ENCODE measurements at regions not wholly inside any gene's neighbourhood (a gene's known extent, or its start where the extent isn't known, plus 50 kb on each side); places are given as distances from the start of the nearest gene placed in this dataset.

DNA sequence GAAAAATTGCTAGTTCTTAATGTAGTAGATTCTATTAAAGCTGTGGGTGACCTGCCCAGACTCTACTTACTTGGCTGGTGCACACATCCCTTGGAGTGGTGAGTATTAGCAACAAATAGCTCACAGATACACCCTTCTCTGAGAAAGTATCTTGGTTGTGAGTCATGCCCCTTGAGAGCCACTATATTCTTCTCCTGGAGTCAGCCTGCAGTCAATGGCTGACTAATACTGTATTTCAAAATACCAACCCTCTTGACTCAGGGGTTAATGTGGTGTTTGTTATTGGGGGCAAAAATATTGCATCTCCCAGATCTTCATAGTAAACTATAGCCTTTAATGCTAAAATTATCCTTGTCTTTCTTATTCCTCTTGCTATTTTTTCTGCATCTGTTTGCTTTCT, 354.9 kb downstream of the BMPER start:
- ATAC-seq, result peak; percentile 48
- intact Hi-C loops (cut with DNase I), result no loop called here
- no peak for DNase-seq (ENCODE audit: missing footprints)

DNA sequence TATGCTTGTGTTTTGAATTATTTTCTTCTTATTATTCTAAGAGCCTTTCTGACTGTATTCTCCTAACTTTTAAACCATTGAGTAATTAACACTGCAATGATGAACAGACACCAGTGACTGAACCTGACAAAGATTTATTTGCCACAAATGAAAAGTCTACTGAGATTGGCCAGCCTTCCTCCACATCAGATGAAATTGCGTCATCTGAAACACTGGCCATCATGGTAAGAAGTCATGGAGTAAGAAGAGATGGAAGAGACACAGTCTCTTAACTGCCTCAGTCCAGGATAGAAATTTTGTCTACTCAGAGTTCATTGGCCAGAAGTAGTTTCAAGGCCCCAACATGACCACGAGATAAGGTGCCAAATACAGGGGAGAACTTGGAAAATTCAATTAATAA, 357.8 kb downstream of the BMPER start:
- no peak for DNase-seq (ENCODE audit: missing footprints)
- intact Hi-C loops (cut with DNase I), result no loop called here
- ATAC-seq, result no peak

DNA sequence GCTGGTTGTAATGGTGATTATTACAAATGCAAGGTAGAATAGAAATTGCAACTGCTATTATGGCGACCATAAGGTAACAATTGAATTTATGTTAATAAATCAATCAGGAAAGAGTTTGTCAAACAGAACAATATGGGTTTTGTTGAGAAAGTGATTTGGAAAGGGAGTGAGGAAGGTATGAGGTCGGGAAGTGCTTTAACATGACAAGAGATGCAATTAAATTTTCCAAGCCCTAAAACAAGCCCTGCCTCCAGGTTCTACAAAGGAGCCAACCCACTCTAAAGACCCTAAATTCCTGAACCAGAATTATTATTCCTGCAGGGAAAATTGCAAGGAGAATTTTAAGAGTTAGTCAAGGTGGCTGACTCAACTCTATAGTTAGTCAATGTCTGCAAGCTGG, 363.7 kb downstream of the BMPER start:
- DNase-seq (ENCODE audit: missing footprints), result no peak
- ATAC-seq, result no peak
- intact Hi-C loops (cut with DNase I), result no loop called here

DNA sequence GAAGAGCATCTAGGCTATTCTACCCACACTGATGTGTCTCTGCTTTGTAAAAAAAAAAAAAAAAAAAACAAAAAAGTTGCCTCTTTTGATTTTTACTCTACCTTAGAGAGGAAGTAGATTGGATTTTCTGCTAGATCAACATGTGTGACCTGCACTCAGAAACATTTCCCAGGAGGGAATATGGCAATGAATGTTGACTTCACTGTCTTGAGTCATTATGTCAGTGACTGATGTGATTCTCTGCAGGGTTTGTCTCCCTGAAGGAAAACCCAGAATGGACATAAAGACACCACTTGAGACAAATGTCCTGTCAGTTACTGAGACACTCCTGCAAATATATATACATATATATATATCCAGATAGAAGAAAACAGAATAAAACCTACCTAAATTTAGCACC, 370.3 kb downstream of the BMPER start:
- ATAC-seq (no peak), DNase-seq (ENCODE audit: missing footprints) (no peak)
- intact Hi-C loops (cut with DNase I), result no loop called here

DNA sequence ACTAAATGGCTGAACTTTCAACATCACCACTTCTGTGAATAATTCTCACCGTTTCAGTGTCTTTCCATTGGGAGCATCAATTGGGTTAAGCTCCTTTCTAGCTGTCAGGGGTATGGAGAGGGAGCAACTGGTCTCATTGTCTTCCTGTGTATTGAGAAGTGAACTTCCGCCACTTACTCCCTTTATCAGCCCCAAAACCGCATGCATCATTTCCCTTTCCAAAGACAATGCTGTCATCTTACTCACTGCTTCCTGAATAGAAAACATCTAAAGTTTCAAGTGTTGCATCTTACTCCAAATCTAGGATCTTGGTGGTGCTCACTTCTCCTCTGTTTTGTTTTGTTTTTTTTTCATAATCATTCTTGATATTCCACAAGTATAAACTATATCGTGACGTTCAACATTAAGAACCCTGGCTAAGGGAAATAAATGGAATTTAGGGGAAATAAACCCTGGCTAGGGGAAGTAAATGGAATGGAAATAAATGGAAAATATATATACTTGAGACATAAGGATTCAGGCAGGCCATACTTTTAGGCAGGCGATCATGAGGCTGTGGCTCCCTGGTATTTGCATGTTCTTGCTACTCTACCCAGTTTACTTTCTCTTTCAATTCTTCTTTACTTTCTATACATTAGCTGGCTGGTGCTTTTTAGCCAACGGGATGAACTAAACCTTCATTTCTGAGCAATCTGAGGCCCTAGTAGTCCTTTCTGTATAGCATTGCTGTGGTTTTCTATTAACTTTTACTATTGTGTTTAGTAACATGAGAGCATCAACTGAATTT, 371.9 kb downstream of the BMPER start:
- no peak for DNase-seq (ENCODE audit: missing footprints)
- intact Hi-C loops (cut with DNase I), result no loop called here
- no peak for ATAC-seq

DNA sequence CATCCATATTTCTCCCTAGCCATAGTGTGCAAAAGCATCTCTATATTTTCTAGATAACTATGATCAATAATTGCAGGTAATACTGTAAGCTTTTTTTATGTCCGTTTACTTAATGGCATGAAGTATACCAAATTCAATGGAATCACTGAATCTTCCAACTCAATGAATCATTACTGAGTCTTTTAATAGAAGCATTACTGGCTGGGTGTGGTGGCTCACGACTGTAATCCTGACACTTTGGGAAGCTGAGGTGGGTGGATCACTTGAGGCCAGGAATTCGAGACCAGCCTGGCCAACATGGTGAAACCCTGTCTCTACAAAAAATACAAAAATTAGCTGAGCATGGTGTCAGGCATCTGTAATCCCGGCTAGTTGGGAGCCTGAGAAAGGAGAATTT, 372.5 kb downstream of the BMPER start:
- no peak for ATAC-seq
- intact Hi-C loops (cut with DNase I), result no loop called here
- DNase-seq (ENCODE audit: missing footprints), result no peak

DNA sequence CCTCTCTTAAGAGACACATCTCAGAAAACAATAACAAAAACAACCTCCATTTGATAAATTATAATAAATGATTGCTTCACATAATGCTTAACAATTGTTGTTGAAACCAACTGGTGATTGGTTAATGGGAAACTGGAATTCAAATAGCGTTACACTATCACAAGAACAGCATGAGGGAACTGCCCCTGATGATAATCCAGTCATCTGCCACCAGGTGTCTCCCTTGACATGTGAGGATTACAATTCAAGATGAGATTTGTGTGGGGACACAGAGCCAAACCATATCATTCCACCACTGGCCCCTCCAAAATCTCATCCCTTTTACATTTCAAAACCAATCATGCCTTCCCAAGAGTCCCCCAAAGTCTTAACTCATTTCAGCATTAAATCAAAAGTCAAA, 375.9 kb downstream of the BMPER start:
- intact Hi-C loops (cut with DNase I), result no loop called here
- ATAC-seq, result no peak
- no peak for DNase-seq (ENCODE audit: missing footprints)

DNA sequence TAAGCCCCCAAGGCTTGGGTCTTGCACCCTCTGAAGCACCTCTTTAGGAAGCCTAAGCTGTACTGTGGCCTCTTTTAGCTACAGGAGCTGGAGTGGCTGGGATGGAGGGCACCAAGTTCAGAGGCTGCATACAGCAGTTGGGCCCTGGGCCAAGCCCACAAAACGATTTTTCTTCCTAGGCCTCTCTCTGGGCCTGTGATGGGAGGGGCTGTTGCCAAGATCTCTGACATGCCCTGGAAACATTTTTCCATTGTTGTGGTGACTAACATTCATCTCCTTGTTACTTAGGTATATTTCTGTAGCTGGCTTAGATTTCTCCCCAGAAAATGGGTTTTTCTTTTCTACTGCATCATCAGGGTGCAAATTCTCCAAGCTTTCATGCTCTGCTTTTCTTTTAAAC, 375.7 kb upstream of the NPSR1 start:
- DNase-seq (ENCODE audit: missing footprints), result no peak
- intact Hi-C loops (cut with DNase I), result no loop called here
- ATAC-seq, result no peak

DNA sequence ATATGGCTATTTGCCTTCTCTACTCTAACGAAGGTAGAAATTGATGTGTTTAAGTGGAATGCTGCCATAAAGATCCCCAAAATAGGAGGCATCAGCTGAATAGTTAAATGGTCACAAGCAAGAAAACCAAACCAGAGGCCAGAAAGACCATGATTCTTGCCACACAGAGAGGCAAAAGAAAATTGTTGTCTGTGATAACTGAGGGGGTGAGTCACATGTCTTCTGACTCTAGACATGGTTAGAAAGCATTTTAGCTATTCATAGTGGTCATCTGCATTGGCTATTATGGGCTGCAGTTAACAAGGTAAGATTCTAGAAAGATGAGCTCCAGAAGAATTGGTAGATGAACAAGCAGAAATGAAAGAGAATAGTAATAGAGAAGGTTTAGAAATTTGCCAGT, 361.4 kb upstream of the NPSR1 start:
- ATAC-seq (no peak), DNase-seq (ENCODE audit: missing footprints) (no peak)
- intact Hi-C loops (cut with DNase I), result no loop called here

DNA sequence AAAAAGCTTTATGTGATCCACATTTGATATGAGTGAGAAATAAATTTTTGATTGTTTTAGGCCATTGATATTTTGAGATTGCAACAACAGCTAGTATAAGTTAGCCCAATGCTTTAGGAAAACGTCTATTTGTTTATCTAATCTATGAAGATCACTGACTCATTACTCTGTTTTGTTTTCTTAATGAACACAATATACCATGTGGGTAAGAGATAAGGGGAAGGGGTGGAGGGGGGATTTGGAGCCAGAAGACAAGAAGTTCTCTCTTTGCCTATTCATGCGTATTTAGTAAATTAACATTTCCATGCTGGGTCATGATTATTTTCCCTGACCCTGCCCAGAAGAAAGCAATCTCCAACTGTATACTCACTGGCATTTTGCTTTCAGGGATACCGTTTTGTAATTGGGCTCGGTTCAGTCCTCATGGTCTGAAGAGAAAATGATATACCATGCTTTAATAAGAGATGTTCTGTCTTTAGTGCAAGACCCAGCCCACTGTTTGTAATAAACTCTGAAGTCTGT, 359.5 kb upstream of the NPSR1 start:
- intact Hi-C loops (cut with DNase I), result no loop called here
- ATAC-seq (no peak), DNase-seq (ENCODE audit: missing footprints) (no peak)

DNA sequence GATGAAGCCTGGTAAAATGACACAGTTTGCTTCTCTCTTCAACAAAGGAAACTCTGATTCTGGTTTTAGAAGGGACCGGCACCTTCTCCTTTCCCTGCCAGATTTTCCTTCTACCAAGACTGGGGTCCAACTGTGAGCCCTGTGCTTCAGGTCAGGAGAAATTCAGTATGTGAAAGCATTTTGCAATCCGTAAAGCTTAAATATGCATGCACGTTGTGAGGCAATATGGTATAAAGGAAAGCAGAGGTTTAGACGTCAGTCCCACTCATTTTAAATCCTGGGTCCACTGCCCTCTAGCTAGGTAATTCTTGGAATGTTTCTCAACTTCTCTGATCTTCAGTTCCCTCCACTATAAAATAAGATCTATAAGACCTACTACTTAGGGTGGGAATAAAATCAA, 359.0 kb upstream of the NPSR1 start:
- no peak for DNase-seq (ENCODE audit: missing footprints)
- no peak for ATAC-seq
- intact Hi-C loops (cut with DNase I), result no loop called here

DNA sequence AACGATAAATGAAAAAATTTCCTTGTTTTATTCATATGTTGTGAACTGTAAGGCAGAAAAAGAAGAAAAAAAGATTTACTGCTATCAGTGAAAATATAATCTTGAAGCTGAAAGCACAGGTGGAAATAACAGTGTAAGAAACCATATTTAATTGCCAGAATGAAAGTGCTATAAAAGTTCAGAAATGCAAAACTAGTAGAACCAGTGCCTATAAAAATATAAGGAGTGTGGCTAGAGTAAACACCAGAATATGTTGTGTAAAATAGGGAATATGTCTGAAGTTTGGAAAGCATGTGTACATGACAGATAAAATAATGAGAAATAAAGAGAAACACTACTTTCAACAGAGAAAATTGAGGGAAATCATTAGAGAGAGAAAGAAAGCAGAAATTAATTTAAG, 350.5 kb upstream of the NPSR1 start:
- intact Hi-C loops (cut with DNase I), result no loop called here
- ATAC-seq (no peak), DNase-seq (ENCODE audit: missing footprints) (no peak)

DNA sequence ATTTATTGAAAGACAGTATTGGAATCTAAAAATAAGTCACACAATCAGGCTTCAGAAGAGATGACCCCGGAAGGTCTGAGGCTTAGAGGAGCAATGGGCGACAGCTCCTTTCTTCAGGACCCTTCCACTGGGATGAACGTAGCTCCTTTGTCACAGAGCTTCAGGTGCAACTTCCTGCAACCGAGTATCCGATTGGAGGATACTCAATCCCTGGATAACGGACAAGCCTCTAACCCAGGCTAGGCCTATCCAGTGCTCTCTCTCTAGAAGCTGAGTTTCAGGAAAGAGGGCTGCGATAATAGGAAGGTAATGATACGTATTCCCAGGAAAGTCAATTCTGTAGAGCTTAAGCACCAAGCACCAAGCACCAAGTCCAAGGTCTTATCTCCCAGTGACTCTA, 349.4 kb upstream of the NPSR1 start:
- intact Hi-C loops (cut with DNase I), result no loop called here
- ATAC-seq, result no peak
- DNase-seq (ENCODE audit: missing footprints), result no peak

DNA sequence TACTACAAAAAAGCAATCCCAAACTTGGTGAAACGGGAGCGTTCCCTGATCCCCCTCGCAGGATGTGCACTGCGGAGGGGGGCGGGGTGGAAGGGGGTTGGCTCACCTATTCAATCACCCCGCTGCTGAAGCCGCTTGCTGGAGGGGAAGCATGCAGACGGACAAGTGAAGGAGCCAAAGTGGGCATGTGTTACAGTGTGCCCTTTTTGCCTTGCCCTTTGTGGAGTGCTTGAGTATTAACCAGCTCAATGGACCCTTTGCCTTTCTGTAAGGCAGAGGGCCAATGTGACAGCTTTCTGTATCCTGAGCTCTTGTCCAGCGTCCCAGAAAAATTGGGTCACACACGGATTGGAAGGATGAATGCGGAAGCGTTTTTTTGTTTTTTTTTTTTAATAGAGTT, 348.9 kb upstream of the NPSR1 start:
- ATAC-seq (no peak), DNase-seq (ENCODE audit: missing footprints) (no peak)
- intact Hi-C loops (cut with DNase I), result no loop called here

DNA sequence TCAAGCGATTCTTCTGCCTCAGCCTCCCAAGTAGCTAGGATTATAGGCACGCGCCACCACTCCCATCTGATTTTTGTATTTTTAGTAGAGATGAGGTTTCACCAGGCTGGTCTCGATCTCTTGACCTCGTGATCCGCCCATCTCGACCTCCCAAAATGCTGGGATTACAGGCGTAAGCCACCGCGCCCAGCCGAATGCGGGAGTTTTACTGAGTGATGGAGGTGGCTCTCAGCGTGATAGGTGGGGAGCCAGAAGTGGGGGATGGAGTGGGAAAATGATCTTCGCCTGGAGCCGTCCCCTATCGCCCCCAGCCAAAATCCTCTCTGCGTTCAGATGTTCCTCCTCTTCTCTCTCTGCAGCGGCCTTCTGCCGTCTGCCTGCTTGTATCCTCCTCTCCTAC, 348.4 kb upstream of the NPSR1 start:
- intact Hi-C loops (cut with DNase I), result no loop called here
- no peak for DNase-seq (ENCODE audit: missing footprints)
- ATAC-seq, result no peak

DNA sequence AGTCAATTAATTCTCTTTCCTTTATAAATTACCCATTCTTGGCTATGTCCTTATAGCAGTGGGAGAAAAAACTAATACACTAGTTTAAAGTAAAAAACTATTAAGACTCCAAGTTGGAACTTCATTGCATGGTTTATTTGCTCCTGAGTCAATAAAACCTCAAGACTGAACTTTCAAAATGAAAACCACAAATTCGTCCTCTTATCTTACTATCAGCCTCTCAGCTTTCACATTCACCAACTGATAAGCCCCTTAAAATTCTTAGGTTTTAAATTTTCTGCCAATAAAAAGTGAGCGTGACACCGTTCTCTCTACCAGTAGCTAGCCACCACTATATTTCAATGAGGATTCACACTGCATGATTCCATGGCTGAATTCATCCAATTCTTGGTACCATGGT, 346.4 kb upstream of the NPSR1 start:
- intact Hi-C loops (cut with DNase I), result no loop called here
- no peak for ATAC-seq
- no peak for DNase-seq (ENCODE audit: missing footprints)

DNA sequence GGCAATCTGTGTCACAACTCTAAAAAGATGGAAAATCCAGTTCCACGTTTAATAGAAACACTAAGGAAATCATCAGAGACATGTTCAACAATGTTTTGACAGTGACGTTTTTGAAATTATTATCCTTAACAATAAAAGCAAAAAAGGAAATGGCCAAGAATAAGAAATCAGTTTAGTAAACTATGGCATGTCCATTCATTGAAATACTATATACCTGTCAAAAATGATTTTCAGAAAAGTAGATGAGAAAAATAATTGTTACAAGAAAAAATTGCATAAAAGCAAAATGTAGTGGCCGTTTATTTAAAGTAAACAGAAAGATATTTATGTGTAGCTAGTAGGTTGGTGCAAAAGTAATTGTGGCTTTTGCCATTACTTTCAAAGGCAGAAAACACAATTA, 345.4 kb upstream of the NPSR1 start:
- no peak for ATAC-seq

DNA sequence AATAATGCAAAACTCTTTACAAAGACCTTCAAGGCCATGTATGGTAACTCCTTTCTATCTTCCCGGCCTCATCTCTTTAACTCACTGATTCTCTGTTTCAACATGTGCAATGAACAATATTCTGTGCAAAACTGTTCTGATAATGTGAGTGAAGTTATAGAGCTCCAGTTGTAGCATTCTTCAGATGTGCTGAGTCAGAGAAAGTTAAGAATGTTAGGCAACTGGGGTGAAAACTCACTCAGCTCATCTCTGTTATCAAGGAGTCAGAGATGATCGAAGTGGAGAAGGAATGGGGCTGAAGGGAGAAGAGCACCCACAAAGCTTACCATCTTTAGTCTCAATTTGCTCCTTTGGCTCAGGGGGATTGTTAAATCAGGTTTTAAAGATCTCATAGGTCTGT, 344.7 kb upstream of the NPSR1 start:
- intact Hi-C loops (cut with DNase I), result no loop called here
- ATAC-seq, result no peak
- DNase-seq (ENCODE audit: missing footprints), result no peak

More for the DNA sequence above, 345.4 kb upstream of the NPSR1 start:
- DNase-seq (ENCODE audit: missing footprints), result no peak
- intact Hi-C loops (cut with DNase I), result no loop called here

DNA sequence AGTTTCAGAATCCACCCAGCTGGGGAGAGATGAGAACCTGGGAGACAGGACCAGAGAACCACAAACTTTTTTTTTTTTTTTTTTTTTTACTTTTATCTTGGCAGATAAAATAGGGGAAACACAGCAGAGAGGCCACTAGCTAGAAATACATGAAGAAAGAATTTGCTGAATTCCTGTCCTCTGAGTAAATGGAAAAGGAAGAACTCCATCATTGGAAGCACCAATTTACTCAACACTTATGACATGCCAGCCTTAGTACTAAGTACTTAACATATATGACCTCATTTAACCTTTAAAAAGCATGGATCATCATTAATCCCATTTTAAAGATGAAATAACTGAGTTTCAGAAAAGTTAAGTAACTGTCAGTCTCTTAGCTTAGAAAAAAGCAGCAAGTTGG, 343.0 kb upstream of the NPSR1 start:
- DNase-seq (ENCODE audit: missing footprints) (no peak), ATAC-seq (no peak)
- intact Hi-C loops (cut with DNase I), result no loop called here

DNA sequence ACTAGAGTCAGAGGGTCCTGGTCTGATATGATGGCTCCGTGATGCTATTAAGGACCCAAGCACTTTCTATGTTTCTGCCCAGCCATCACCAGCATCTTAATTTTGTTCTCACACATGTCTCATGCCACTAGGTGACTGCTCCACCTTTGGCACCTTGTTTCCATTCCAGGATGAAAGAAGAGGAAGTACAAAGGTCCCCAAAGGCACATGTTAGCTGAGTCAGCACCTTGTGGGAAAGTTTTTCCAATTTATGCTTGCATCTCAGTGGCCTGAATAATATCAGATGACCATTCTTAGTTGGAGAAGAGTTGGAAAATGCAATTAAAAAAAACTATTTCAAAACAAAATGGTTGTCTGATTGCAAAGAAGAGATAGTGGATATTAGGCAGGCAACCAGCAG, 341.0 kb upstream of the NPSR1 start:
- ATAC-seq (no peak), DNase-seq (ENCODE audit: missing footprints) (no peak)
- intact Hi-C loops (cut with DNase I), result no loop called here

DNA sequence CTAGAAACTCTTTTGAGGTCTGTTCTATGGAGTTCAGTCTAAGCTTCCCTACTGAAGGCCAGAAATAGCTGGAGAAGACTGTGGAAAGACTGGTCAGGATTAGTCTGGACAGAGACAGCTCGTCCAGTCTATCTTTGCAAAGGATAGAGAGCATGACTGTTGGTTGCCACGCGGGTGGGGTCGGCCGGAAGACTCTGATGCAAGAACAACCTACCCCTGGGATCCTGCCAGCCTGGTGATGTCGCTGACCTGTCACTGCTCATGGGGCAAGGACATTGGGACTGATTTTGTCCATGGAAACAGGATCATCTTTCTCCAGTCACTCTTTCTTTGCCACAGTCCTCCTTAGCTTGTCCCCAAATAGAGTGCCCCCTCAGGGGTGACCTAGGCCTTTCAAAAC, 337.6 kb upstream of the NPSR1 start:
- DNase-seq (ENCODE audit: missing footprints), result peak; percentile 47
- ATAC-seq, result no peak
- intact Hi-C loops (cut with DNase I), result loop anchor here (2.0 kb wide), 1 partner anchor 276 kb away; no protein-coding TSS in a partner anchor

All from Right ventricle myocardium inferior (tissue), 1 donor.